ENCODE measurements at regions not wholly inside any gene's neighbourhood (a gene's known extent, or its start where the extent isn't known, plus 50 kb on each side); places are given as distances from the start of the nearest gene placed in this dataset.

- no peak for DNase-seq
Measured at GRCh38 chr9:88933607-88934379, 57.5 kb upstream of the S1PR3 start.

GRCh38 chr9:88934876-88935535 is 56.3 kb upstream of the S1PR3 start:
- DNase-seq = no peak

- DNase-seq = no peak
Measured at GRCh38 chr9:88936132-88936531, 55.1 kb upstream of the S1PR3 start.

GRCh38 chr9:88936668-88937067 is 54.6 kb upstream of the S1PR3 start:
- no peak for DNase-seq

GRCh38 chr9:88937248-88937647 is 54.0 kb upstream of the S1PR3 start:
- DNase-seq = no peak

GRCh38 chr9:88938189-88938588 is 53.1 kb upstream of the S1PR3 start:
- no peak for DNase-seq

Measured in NCI-H82 (cell line).